Subcutaneous abdominal adipose tissue (tissue), 5 donors: ENCODE measurements at regions not wholly inside any gene's neighbourhood (a gene's known extent, or its start where the extent isn't known, plus 50 kb on each side); places are given as distances from the start of the nearest gene placed in this dataset.

Experiments used
- H3K27ac ChIP-seq: one replicate; pipeline ENCODE4 v1.7.0; 2013; ENCODE audit warnings: low read depth, mild to moderate bottlenecking, inconsistent platforms, low read length, moderate library complexity
- H3K27me3 ChIP-seq, 5 donors: one replicate each; pipeline ENCODE4 v1.7.0; 2013; ENCODE audit warnings: low read length in 5 of 5, inconsistent platforms in 1 of 5; ENCODE audit not compliant: control insufficient read depth in 5 of 5, insufficient read depth in 4 of 5
- H3K36me3 ChIP-seq, 5 donors: one replicate each; pipeline ENCODE4 v1.7.0; 2013; ENCODE audit warnings: low read length in 5 of 5; ENCODE audit not compliant: control insufficient read depth in 5 of 5, insufficient read depth in 5 of 5
- H3K4me1 ChIP-seq, 5 donors: one replicate each; pipeline ENCODE4 v1.7.0; 2013; ENCODE audit warnings: low read length in 5 of 5, mild to moderate bottlenecking in 3 of 5, moderate library complexity in 1 of 5; ENCODE audit not compliant: control insufficient read depth in 5 of 5, insufficient read depth in 5 of 5
- H3K4me3 ChIP-seq, 5 donors: one replicate each; pipeline ENCODE4 v1.7.0; 2013; ENCODE audit warnings: low read length in 5 of 5, low read depth in 1 of 5
- H3K9ac ChIP-seq, 5 donors: one replicate each; pipeline ENCODE4 v1.7.0; 2013; ENCODE audit warnings: low read length in 5 of 5, mild to moderate bottlenecking in 4 of 5, moderate library complexity in 3 of 5
- H3K9me3 ChIP-seq, 5 donors: one replicate each; pipeline ENCODE4 v1.7.0; 2013; ENCODE audit warnings: low read length in 5 of 5; ENCODE audit not compliant: control insufficient read depth in 5 of 5
- donor health status: healthy.
- donor health status: healthy.
- donor health status: healthy.
- donor health status: healthy.
- donor health status: healthy.

DNA sequence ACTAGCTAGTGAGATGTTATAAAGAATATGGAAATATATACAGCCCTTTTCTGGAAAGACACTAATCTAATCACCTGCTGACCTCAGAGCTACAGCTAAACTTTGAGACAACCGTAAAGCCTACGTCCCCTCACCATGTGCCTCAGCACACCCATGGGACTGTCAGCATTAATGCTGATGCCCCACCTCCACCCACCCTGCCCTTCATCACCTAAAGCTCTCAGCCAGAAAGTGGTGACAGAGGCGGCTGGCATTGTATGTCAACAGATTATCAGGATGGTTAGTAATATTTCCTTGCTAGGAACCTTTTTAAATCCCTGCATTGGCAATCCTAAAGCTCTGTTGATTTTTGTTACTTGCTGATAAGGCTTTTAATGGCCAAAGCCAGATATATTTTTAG is 1177.9 kb downstream of the DIAPH3 start:
- no peak overlapping the region for H3K4me3 ChIP-seq
- H3K27ac ChIP-seq, result no peak overlapping the region
- H3K36me3 ChIP-seq, result no peaks in the 10 kb centered on the region
- peaks cover 0 to 7% (median 0%) of the 10 kb centered on the region in 5 donors for H3K9me3 ChIP-seq
- no peaks in the 10 kb centered on the region for H3K27me3 ChIP-seq
- H3K4me1 ChIP-seq, result no peaks in the 10 kb centered on the region
- H3K9ac ChIP-seq, result no peak overlapping the region

- no peaks in the 10 kb centered on the region for H3K27me3 ChIP-seq
- no peak overlapping the region for H3K4me3 ChIP-seq
- no peaks in the 10 kb centered on the region for H3K36me3 ChIP-seq
- no peaks in the 10 kb centered on the region for H3K4me1 ChIP-seq
- no peaks in the 10 kb centered on the region for H3K9me3 ChIP-seq
- no peak overlapping the region for H3K27ac ChIP-seq
- H3K9ac ChIP-seq, result no peak overlapping the region
Measured at GRCh38 chr13:58989556-58989955, 1174.2 kb downstream of the DIAPH3 start.

GRCh38 chr13:58991826-58992477 is 1171.8 kb downstream of the DIAPH3 start:
- no peak overlapping the region for H3K4me3 ChIP-seq
- no peaks in the 10 kb centered on the region for H3K9me3 ChIP-seq
- no peaks in the 10 kb centered on the region for H3K36me3 ChIP-seq
- H3K27ac ChIP-seq, result no peak overlapping the region
- no peak overlapping the region for H3K9ac ChIP-seq
- no peaks in the 10 kb centered on the region for H3K27me3 ChIP-seq
- H3K4me1 ChIP-seq, result no peaks in the 10 kb centered on the region

GRCh38 chr13:58992478-58993042 is 1171.2 kb downstream of the DIAPH3 start:
- Histone ChIP-seq H3K27me3 (no peaks in the 10 kb centered on the region), H3K27ac (no peak overlapping the region), H3K36me3 (no peaks in the 10 kb centered on the region), H3K4me3 (no peak overlapping the region), H3K9ac (no peak overlapping the region), H3K9me3 (no peaks in the 10 kb centered on the region), H3K4me1 (no peaks in the 10 kb centered on the region)

DNA sequence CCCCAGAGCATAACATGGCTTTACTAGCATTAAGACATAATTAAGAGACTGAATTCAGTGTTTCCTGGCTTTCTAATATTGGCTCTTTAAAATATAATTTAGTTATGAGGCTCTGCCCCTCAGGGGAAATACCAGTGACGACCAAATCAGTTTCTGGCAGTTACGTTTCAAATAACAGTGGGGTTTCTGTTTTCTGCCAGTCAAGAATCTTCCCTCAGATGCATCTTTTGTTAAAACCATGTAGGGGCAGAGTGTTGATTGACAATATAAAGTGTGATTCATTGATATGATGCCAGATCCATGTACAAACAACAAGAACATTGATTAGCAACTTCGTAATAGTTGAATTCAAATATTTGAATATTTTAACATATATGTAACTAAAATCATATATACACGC is 1169.7 kb downstream of the DIAPH3 start:
- Histone ChIP-seq H3K4me1 (no peaks in the 10 kb centered on the region), H3K27ac (no peak overlapping the region), H3K36me3 (no peaks in the 10 kb centered on the region), H3K9ac (no peak overlapping the region), H3K9me3 (no peaks in the 10 kb centered on the region), H3K27me3 (no peaks in the 10 kb centered on the region), H3K4me3 (no peak overlapping the region)

GRCh38 chr13:58994777-58995176 is 1169.0 kb downstream of the DIAPH3 start:
- Histone ChIP-seq H3K9ac (no peak overlapping the region), H3K4me3 (no peak overlapping the region), H3K27me3 (no peaks in the 10 kb centered on the region), H3K27ac (no peak overlapping the region), H3K9me3 (no peaks in the 10 kb centered on the region), H3K36me3 (no peaks in the 10 kb centered on the region), H3K4me1 (no peaks in the 10 kb centered on the region)

- no peaks in the 10 kb centered on the region for H3K27me3 ChIP-seq
- no peaks in the 10 kb centered on the region for H3K36me3 ChIP-seq
- H3K9me3 ChIP-seq, result no peaks in the 10 kb centered on the region
Measured at GRCh38 chr13:58998716-58999115, 1165.0 kb downstream of the DIAPH3 start.

GRCh38 chr13:58999851-59000250 is 1163.9 kb downstream of the DIAPH3 start:
- Histone ChIP-seq H3K4me3 (no peak overlapping the region), H3K9me3 (no peaks in the 10 kb centered on the region), H3K27me3 (no peaks in the 10 kb centered on the region), H3K4me1 (no peaks in the 10 kb centered on the region), H3K27ac (no peak overlapping the region), H3K9ac (no peak overlapping the region), H3K36me3 (no peaks in the 10 kb centered on the region)

More at GRCh38 chr13:58998716-58999115, 1165.0 kb downstream of the DIAPH3 start:
- Histone ChIP-seq H3K27ac (no peak overlapping the region), H3K9ac (no peak overlapping the region), H3K4me1 (no peaks in the 10 kb centered on the region), H3K4me3 (no peak overlapping the region)

- Histone ChIP-seq H3K9me3 (no peaks in the 10 kb centered on the region), H3K36me3 (no peaks in the 10 kb centered on the region), H3K27ac (no peak overlapping the region), H3K4me1 (no peaks in the 10 kb centered on the region), H3K27me3 (no peaks in the 10 kb centered on the region), H3K9ac (no peak overlapping the region), H3K4me3 (no peak overlapping the region)
Measured at GRCh38 chr13:59000770-59001169, 1163.0 kb downstream of the DIAPH3 start.

DNA sequence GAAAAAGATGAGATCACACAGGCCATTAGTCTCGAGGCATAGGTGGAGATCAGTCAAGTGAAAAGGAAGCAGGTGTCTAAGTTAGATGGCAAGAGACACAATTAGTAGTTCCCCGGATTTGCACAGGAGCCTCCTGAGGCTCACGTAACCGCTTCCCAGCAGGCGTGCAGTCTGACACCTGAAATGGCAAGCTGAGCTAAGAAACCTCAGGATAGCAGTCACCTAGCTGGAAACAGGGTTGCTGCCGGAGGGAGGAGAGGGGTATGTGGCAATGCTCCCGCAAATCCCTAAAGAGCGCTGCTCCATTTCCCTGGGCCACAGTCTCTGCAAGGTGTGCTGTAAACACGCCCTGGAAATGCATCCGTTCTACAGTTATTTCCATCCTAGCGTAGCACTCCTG is 1151.0 kb downstream of the DIAPH3 start:
- Histone ChIP-seq H3K9ac (no peak overlapping the region), H3K27me3 (no peaks in the 10 kb centered on the region), H3K27ac (no peak overlapping the region), H3K4me1 (no peaks in the 10 kb centered on the region), H3K4me3 (no peak overlapping the region), H3K9me3 (no peaks in the 10 kb centered on the region), H3K36me3 (no peaks in the 10 kb centered on the region)
